Activated naive CD4-positive, alpha-beta T cell treated with anti-CD3 and anti-CD28 coated beads, Interleukin-2, amount 50 U/mL, for 24 hours (primary cell): ENCODE measurements at regions not wholly inside any gene's neighbourhood (a gene's known extent, or its start where the extent isn't known, plus 50 kb on each side); places are given as distances from the start of the nearest gene placed in this dataset.

ENCODE experiments used
- H3K27ac Mint-ChIP-seq: one replicate; pipeline ENCODE4 v1.8.0; 2021; ENCODE audit warnings: mild to moderate bottlenecking, mixed read lengths
- H3K27me3 Mint-ChIP-seq: one replicate; pipeline ENCODE4 v1.8.0; 2021; ENCODE audit warnings: mixed read lengths
- H3K36me3 Mint-ChIP-seq: one replicate; pipeline ENCODE4 v1.8.0; 2021; ENCODE audit warnings: mixed read lengths
- H3K4me1 Mint-ChIP-seq: one replicate; pipeline ENCODE4 v1.8.0; 2021; ENCODE audit warnings: mixed read lengths
- H3K4me3 Mint-ChIP-seq: one replicate; pipeline ENCODE4 v1.8.0; 2021; ENCODE audit warnings: mild to moderate bottlenecking, mixed read lengths
- H3K9me3 Mint-ChIP-seq: one replicate; pipeline ENCODE4 v1.8.0; 2021; ENCODE audit warnings: mixed read lengths

DNA sequence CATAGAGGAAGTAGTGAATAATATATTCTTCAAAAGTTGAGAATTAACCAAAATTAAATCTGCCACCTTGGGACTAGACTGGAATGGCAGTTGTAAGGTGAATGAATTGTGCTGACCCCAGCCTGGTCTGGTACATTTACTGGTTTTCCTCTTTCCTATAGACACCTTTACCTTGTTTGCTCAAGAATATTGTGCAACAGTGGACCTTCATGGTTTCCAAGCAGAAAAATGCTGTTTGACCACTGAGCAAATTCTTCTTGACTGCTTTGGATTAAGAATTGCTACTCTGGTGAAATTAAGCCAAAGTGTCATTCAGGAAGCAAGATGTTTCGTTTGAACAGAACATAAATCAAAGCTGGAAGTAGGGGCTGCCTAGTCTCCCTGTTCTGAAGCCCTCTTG lies 156.6 kb upstream of the TAB2 start:
- Mint-ChIP-seq H3K27me3 (no peaks in the 10 kb centered on the region), H3K4me3 (no peak overlapping the region), H3K4me1 (peaks cover 15% of the 10 kb centered on the region), H3K27ac (no peak overlapping the region), H3K9me3 (peaks cover 4% of the 10 kb centered on the region), H3K36me3 (peaks cover 1% of the 10 kb centered on the region)

DNA sequence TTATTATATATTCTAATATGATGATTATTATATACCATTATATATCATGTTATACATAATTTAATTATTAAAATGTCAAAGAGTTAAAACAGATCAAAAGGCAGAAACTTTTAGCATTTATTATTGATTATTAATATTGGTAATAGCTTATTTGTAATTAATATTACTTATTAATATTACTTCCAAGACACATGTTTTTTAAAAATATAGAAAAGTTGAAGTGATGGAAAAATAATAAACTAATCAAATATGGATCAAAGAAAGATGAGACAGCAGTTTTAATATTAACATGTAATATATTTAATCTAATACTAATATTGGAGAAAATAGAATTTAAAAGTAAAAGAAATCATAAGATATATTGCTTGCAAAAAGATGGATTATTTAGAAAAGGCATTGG lies 154.6 kb upstream of the TAB2 start:
- Mint-ChIP-seq H3K27me3 (no peaks in the 10 kb centered on the region), H3K9me3 (no peaks in the 10 kb centered on the region), H3K27ac (no peak overlapping the region), H3K4me3 (no peak overlapping the region), H3K4me1 (peaks cover 31% of the 10 kb centered on the region), H3K36me3 (no peaks in the 10 kb centered on the region)

DNA sequence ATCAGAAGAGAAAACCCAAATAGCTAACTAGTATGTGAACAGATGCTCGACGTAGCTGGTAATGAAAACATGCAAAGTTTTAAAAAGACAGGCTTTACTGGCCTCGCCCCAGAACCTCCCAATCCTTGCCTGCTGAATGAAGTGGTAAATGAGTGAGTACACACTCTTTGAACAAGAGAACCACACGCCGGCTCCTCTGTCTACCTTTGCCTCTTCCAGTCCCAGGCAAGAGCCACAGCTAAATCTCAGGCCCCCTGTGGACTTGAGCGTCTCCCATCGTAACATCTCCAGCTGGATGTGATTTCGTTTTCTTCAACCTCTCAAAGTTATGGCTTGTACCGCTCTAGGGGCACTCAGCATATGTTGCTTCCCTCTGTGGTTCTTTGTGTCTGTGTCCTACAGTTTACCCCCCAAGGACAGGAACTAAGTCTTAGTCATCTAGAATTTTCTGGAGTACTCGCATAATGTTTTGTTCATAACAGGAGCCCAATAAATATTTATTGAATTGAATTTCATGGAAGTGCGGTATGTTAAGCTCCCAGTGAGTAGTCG lies 153.2 kb upstream of the TAB2 start:
- Mint-ChIP-seq H3K27me3 (no peaks in the 10 kb centered on the region), H3K36me3 (peaks cover 6% of the 10 kb centered on the region), H3K27ac (no peak overlapping the region), H3K9me3 (peaks cover 5% of the 10 kb centered on the region), H3K4me3 (no peak overlapping the region), H3K4me1 (peaks cover 41% of the 10 kb centered on the region)

DNA sequence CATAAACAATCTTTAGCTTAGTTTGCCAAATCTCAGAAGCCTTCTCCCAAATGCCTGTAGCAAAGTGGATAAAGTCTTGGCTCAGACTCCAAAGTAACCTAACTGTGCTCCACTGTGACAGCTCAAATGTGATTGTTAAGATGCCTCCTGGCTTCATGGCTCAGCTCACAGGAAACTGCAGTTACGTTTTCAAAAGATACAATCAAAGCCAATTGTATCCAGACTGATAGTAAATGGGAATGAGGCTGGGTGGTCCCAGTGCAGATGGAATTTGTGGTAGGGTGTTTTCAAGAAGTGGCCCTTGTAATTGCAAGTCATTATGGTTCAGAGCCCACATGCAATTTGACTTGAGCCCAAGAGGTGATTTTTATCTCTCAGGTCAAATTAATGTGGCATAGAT lies 151.2 kb upstream of the TAB2 start:
- peak overlapping the region; percentile 51 for H3K27ac Mint-ChIP-seq
- peaks cover 6% of the 10 kb centered on the region for H3K36me3 Mint-ChIP-seq
- H3K4me3 Mint-ChIP-seq = peak overlapping the region; percentile 71
- peaks cover 5% of the 10 kb centered on the region for H3K9me3 Mint-ChIP-seq
- no peaks in the 10 kb centered on the region for H3K27me3 Mint-ChIP-seq
- H3K4me1 Mint-ChIP-seq = peaks cover 50% of the 10 kb centered on the region

DNA sequence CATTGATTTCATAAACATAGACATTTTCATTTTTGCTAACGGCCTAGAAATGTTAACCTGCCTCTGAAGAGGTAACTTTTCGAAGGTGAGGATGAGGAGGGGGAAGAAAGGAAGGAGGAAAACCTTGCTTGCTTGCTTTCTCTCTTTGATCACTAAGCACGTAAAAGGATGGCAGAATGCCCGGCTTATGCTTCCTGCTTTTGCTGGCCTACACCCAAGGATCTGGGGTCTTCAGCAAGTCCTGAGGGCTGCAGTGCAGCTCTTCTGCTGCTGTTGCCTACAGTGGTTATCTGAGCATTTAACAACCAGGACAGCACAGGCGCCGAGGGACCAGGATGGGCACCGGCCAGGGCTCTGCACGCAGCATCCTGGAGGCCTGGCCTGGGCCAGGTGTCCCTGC lies 150.8 kb upstream of the TAB2 start:
- no peaks in the 10 kb centered on the region for H3K27me3 Mint-ChIP-seq
- peaks cover 5% of the 10 kb centered on the region for H3K9me3 Mint-ChIP-seq
- peak overlapping the region; percentile 51 for H3K27ac Mint-ChIP-seq
- peak overlapping the region; percentile 71 for H3K4me3 Mint-ChIP-seq
- H3K4me1 Mint-ChIP-seq = peaks cover 50% of the 10 kb centered on the region
- peaks cover 6% of the 10 kb centered on the region for H3K36me3 Mint-ChIP-seq

DNA sequence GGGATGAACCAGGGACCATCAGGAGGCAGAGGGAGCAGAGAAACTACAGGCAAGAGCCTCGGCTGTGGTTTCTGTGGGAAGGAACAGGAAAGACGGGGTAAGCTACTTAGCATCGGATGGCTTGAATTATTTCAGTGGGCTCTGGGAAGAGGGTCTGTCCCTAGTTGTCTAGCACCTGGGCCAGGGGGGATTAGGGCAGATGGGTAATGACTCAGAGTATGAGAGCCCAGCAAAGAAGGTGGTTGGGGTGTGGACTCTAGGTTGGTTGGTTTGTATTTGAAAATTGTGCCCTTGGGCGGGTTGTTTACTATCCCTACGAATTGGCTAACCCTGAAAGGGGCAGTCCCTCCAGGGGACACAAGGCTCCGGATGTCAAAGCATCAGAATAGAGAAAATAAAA lies 148.5 kb upstream of the TAB2 start:
- Mint-ChIP-seq H3K27ac (no peak overlapping the region), H3K36me3 (peaks cover 6% of the 10 kb centered on the region), H3K27me3 (no peaks in the 10 kb centered on the region), H3K4me3 (no peak overlapping the region), H3K9me3 (peaks cover 5% of the 10 kb centered on the region), H3K4me1 (peaks cover 55% of the 10 kb centered on the region)

DNA sequence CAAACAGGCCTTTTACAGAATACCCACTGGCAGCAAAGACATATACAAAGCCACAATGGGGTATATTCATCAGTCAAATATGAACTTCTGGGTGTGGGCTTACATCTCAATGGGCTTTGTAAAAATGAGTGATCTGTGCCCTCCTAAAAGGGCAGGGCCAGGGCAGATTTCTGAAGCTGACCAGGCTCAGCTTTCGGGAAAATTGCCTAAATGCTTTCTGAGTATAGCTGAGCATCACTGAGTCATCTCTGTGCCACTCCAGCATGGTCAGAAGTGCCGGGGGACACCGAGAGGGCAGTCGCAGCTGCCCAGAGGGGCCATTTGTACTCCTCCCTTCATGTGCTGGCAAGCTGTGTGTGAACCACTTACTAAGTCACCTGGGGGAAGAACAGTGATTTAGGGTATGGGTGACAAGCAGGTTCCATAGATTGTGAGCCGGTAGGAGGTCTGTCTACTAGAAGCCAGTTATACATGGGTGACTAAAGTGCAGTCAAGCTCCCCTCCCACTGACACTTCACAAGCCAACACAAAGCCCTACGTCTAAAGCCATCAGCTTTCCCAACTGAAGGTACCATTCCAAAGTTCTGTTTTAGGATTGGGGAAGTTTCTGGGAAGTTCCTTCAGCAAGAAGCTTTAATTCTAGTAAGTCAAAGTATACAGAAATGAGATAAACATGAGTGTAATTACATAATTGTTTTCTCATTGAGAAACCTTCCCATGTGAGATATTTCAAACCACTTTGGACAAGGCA lies 147.6 kb upstream of the TAB2 start:
- peaks cover 6% of the 10 kb centered on the region for H3K36me3 Mint-ChIP-seq
- no peak overlapping the region for H3K27ac Mint-ChIP-seq
- peaks cover 60% of the 10 kb centered on the region for H3K4me1 Mint-ChIP-seq
- H3K27me3 Mint-ChIP-seq = no peaks in the 10 kb centered on the region
- no peak overlapping the region for H3K4me3 Mint-ChIP-seq
- peaks cover 5% of the 10 kb centered on the region for H3K9me3 Mint-ChIP-seq

DNA sequence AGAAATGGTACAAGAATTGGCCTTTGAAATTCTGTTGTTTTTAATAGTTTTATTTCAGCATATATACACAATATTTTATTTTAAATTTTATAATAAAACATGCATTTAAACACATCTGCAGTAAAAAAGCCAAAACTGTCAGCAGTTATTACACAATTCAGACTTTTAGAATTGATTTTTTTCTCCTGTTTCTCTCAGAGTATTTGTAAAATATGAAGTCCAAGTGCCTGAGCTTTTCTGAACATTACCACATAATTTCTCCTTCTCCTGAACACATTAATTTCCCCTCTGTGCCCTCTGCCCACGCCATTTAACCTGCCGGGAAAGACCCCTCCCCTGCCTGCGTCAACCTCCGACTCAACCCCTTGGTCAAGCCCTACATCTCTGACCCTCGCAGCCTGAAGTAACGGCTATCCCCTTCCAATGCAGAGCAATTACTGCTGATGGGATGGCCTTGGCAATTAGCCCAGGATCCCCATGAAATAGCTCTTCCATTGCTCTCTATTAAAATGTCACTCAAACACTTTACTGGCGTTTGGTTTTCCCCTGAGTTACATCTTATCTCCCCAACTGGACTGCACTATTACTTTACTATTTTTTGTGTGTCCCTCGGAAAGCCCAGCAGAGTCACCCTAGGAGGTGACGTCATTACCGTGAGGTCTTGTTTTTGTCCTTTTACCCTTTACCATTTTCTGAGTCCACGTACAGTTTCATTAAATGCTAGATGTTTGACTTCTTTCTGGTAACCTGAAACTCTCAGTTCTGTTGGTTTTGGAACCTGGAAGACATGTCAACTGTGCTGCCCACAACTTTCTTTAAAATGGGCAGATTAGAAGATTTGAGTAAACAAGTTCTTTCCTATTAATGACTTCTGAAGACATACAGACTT lies 146.7 kb upstream of the TAB2 start:
- H3K4me3 Mint-ChIP-seq = no peak overlapping the region
- peaks cover 5% of the 10 kb centered on the region for H3K9me3 Mint-ChIP-seq
- no peak overlapping the region for H3K27ac Mint-ChIP-seq
- H3K4me1 Mint-ChIP-seq = peaks cover 61% of the 10 kb centered on the region
- peaks cover 6% of the 10 kb centered on the region for H3K36me3 Mint-ChIP-seq
- no peaks in the 10 kb centered on the region for H3K27me3 Mint-ChIP-seq

DNA sequence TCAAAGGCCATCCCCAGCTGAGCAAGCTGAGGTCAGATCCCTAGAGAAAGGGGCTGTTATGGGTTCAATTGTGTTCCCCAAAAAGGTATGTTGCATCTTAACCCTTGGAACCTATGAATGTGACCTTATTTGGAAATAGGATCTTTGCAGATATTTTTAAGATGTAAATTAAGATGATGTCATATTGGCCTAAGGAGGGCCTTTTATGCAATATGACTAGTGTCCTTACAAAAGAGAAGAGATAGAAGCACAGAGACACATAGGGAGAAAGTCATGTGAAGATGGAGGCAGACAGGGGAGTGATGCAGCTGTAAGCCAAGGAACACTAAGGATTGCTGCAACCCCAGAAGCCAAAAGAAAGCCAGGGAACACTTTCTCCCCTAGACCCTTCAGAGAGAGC lies 144.3 kb upstream of the TAB2 start:
- peaks cover 5% of the 10 kb centered on the region for H3K9me3 Mint-ChIP-seq
- H3K36me3 Mint-ChIP-seq = peaks cover 8% of the 10 kb centered on the region
- peaks cover 44% of the 10 kb centered on the region for H3K4me1 Mint-ChIP-seq
- H3K27me3 Mint-ChIP-seq = no peaks in the 10 kb centered on the region
- no peak overlapping the region for H3K27ac Mint-ChIP-seq
- no peak overlapping the region for H3K4me3 Mint-ChIP-seq

DNA sequence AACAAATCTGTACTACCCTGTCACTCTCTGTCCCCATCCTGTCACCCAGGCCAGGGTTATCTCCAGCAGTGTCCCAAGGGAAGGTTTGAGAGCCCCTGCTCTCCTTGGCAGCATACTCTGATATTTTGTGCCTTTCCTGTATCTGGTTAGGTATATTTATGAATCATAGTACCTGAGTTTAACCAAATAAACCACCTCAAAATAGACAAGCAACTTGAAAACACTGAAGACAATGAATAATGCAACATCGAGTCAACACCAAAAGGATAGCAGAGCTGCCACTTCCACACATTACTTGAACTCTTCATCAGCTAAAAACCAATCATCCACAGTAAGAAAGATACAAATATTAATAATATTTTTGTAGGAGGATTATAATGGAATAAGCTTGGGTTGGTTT lies 142.6 kb upstream of the TAB2 start:
- Mint-ChIP-seq H3K9me3 (no peaks in the 10 kb centered on the region), H3K4me1 (peaks cover 27% of the 10 kb centered on the region), H3K36me3 (peaks cover 2% of the 10 kb centered on the region), H3K27ac (no peak overlapping the region), H3K27me3 (no peaks in the 10 kb centered on the region), H3K4me3 (no peak overlapping the region)

DNA sequence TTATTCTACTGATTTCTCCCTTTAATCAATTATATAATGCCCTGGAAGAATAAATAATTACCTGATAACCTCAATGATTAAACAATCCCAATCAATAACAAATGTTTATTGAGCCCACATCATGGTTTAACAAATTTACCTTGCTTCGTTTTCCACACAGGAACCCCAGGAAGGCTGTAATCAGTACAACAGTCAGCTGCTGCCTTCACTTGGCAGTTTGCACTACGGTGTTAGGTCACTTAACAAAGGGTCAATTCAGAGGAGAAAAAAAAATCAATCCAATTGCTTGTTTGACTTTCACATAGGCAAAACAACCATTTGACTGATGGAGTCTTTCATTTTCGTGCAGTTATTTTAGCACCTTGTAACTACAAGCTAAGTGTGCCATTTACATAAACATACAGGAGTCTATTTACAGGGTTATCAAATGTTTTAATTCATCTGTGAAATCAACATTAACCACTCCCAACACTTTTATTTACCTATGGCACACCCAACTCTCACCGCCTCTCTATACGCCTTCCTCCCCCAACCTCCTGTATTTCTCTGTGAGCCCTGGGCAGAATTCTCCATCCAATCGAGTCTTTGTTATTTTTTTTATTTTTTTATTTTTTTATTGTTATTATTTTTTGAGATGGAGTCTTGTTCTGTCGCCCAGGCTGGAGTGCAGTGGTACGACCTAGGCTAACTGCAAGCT lies 140.4 kb upstream of the TAB2 start:
- Mint-ChIP-seq H3K27ac (no peak overlapping the region), H3K9me3 (no peaks in the 10 kb centered on the region)

DNA sequence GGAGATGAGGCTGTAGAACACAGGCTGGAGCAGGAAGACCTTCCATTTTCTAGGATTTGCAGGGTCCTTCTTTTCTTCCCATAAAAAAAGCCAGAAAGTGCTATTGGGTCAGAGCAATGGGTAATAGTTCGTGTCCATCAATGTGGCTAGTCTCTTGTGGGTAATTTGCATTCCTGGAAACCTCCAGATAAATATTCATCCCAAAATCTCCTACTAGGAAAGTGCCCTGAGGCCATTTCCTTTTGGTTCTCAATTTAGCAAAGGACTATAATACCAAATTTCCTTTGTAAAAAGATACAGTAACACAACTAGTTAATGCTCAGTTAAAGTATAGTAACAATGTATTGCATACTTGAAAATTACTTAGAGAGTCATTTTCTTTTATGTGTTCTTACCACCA lies 138.1 kb upstream of the TAB2 start:
- H3K36me3 Mint-ChIP-seq = peaks cover 5% of the 10 kb centered on the region
- peaks cover 18% of the 10 kb centered on the region for H3K4me1 Mint-ChIP-seq
- no peak overlapping the region for H3K27ac Mint-ChIP-seq
- H3K9me3 Mint-ChIP-seq = peaks cover 3% of the 10 kb centered on the region
- H3K27me3 Mint-ChIP-seq = no peaks in the 10 kb centered on the region
- H3K4me3 Mint-ChIP-seq = no peak overlapping the region

More for the DNA sequence above, 140.4 kb upstream of the TAB2 start:
- Mint-ChIP-seq H3K4me3 (no peak overlapping the region), H3K36me3 (peaks cover 4% of the 10 kb centered on the region), H3K4me1 (peaks cover 25% of the 10 kb centered on the region), H3K27me3 (no peaks in the 10 kb centered on the region)

DNA sequence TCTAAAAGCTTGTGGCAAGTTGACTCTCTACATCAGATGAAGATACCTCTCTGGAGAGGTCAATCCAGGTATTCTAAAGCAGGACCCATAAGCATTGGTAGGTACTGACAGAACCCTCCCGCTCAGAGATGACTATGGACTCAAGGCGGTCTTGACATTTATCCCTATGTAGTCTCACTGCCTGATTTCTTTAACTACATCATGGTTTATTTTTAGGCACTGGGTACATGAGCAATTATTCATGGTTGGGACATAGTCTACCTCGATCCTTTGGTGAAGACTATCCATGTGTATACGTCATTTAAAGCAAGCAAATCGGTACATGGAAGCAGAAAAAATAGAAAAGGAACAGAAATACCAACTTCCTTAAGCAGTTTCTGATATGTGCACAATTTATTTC lies 136.2 kb upstream of the TAB2 start:
- Mint-ChIP-seq H3K9me3 (peaks cover 6% of the 10 kb centered on the region), H3K27me3 (no peaks in the 10 kb centered on the region), H3K27ac (no peak overlapping the region), H3K4me3 (no peak overlapping the region), H3K4me1 (peaks cover 6% of the 10 kb centered on the region), H3K36me3 (peaks cover 11% of the 10 kb centered on the region)

DNA sequence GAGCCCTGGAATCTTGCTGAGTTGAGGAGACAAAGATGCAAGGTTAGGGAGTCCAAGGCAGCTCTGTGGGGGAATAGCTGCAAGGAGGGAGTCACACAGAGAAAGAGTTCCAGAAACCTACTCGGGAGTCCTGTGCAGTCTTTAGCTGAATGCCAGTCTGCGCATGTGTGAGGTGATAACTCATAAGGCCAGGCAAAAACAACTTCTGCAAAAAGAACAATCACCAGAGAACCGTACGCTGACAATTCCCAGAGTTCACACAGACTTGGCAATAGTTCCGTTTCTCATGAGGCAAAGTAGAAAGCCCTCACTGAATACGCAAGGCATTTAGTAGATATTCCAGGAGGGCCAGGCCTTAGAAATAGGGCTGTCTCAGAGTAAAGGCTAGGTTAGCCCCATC lies 135.2 kb upstream of the TAB2 start:
- no peak overlapping the region for H3K27ac Mint-ChIP-seq
- no peaks in the 10 kb centered on the region for H3K27me3 Mint-ChIP-seq
- peaks cover 6% of the 10 kb centered on the region for H3K4me1 Mint-ChIP-seq
- peaks cover 6% of the 10 kb centered on the region for H3K9me3 Mint-ChIP-seq
- no peak overlapping the region for H3K4me3 Mint-ChIP-seq
- peaks cover 11% of the 10 kb centered on the region for H3K36me3 Mint-ChIP-seq

DNA sequence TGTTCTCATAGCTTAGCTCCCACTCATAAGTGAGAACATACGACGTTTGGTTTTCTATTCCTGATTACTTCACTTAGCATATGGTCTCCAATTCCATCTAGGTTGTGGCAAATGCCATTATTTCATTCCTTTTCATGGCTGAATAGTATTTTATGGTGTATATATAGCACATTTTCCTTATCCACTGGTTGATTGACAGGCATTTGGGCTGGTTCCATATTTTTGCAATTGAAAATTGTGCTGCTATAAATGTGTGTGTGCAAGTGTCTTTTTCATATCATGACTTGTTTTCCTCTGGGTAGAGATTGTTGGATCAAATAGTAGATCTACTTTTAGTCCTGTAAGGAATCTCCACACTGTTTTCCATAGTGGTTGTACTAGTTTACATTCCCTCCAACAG lies 133.0 kb upstream of the TAB2 start:
- no peaks in the 10 kb centered on the region for H3K27me3 Mint-ChIP-seq
- H3K27ac Mint-ChIP-seq = no peak overlapping the region
- no peak overlapping the region for H3K4me3 Mint-ChIP-seq
- H3K9me3 Mint-ChIP-seq = peaks cover 15% of the 10 kb centered on the region
- peaks cover 20% of the 10 kb centered on the region for H3K36me3 Mint-ChIP-seq
- H3K4me1 Mint-ChIP-seq = peaks cover 14% of the 10 kb centered on the region
